HG02970 (cell line): ENCODE measurements at regions not wholly inside any gene's neighbourhood (a gene's known extent, or its start where the extent isn't known, plus 50 kb on each side); places are given as distances from the start of the nearest gene placed in this dataset.
"Not testable (repeated sequence)": the region's sequence is repeated elsewhere in the genome, so short reads cannot be mapped to it uniquely, and the experiment has no call there.

Experiments used
- ATAC-seq: cut with Tn5 transposase; IDR thresholded peaks from one replicate; pipeline ENCODE4 v1.9.1; 2021; ENCODE audit warnings: mild to moderate bottlenecking, moderate library complexity, moderate number of reproducible peaks; ENCODE audit not compliant: unreplicated experiment, low FRiP score

- ATAC-seq = no peak
Observed at GRCh38 chr7:29619111-29619510, 55.5 kb downstream of the PRR15 start.

- ATAC-seq = no peak
Observed at GRCh38 chr7:29619848-29620555, 56.4 kb downstream of the PRR15 start.

- ATAC-seq = no peak
Observed at GRCh38 chr7:29620556-29620930, 56.9 kb downstream of the PRR15 start.

- ATAC-seq = no peak
Observed at GRCh38 chr7:29622335-29623265, 59.0 kb downstream of the PRR15 start.

- no peak for ATAC-seq
Observed at GRCh38 chr7:29623973-29624372, 60.3 kb downstream of the PRR15 start.

- ATAC-seq = no peak
Observed at GRCh38 chr7:29626730-29627129, 63.1 kb downstream of the PRR15 start.

- no peak for ATAC-seq
Observed at GRCh38 chr7:29627631-29628030, 64.0 kb downstream of the PRR15 start.

GRCh38 chr7:29629507-29629906 is 65.9 kb downstream of the PRR15 start:
- ATAC-seq = no peak

GRCh38 chr7:29635067-29636008 is 71.7 kb downstream of the PRR15 start:
- not testable (repeated sequence) for ATAC-seq

GRCh38 chr7:29636009-29636351 is 72.3 kb downstream of the PRR15 start:
- ATAC-seq = no peak

- ATAC-seq = no peak
Observed at GRCh38 chr7:29637374-29637773, 73.7 kb downstream of the PRR15 start.

- ATAC-seq = not testable (repeated sequence)
Observed at GRCh38 chr7:29638841-29639240, 75.2 kb downstream of the PRR15 start.

- no peak for ATAC-seq
Observed at GRCh38 chr7:29639386-29639785, 75.8 kb downstream of the PRR15 start.

- no peak for ATAC-seq
Observed at GRCh38 chr7:29639886-29640595, 76.4 kb downstream of the PRR15 start.

GRCh38 chr7:29641651-29642050 is 78.0 kb downstream of the PRR15 start:
- ATAC-seq = no peak

GRCh38 chr7:29642494-29643155 is 79.0 kb downstream of the PRR15 start:
- no peak for ATAC-seq

- not testable (repeated sequence) for ATAC-seq
Observed at GRCh38 chr7:29646116-29646515, 82.5 kb downstream of the PRR15 start.

GRCh38 chr7:29647020-29647654 is 83.5 kb downstream of the PRR15 start:
- no peak for ATAC-seq

GRCh38 chr7:29647691-29648210 is 84.1 kb downstream of the PRR15 start:
- not testable (repeated sequence) for ATAC-seq
